Osteoblast (primary cell): ENCODE measurements at regions not wholly inside any gene's neighbourhood (a gene's known extent, or its start where the extent isn't known, plus 50 kb on each side); places are given as distances from the start of the nearest gene placed in this dataset.

ENCODE experiments used
- DNase-seq: peaks from one replicate; pipeline ENCODE4 v3.0.0; 2011; ENCODE audit warnings: low spot score, mixed read lengths; ENCODE audit not compliant: insufficient read length; ENCODE audit errors: missing footprints
- H2AFZ ChIP-seq: 2 replicates; pipeline ENCODE4 v1.6.0; 2011; ENCODE audit warnings: mild to moderate bottlenecking, low read length
- H3K27ac ChIP-seq: 2 replicates; pipeline ENCODE4 v1.5.1; 2011; ENCODE audit warnings: mild to moderate bottlenecking, low read depth, low read length, moderate library complexity
- H3K27me3 ChIP-seq: 2 replicates; pipeline ENCODE4 v1.6.0; 2012; ENCODE audit warnings: mild to moderate bottlenecking, control low read depth, inconsistent platforms, low read length, moderate library complexity; ENCODE audit not compliant: insufficient read depth
- H3K36me3 ChIP-seq: 2 replicates; pipeline ENCODE4 v1.5.1; 2011; ENCODE audit warnings: mild to moderate bottlenecking, low read length, control low read depth, moderate library complexity; ENCODE audit not compliant: insufficient read depth
- H3K4me1 ChIP-seq: 2 replicates; pipeline ENCODE4 v1.5.1; 2011; ENCODE audit warnings: mild to moderate bottlenecking, low read length, control low read depth, moderate library complexity; ENCODE audit not compliant: insufficient read depth
- H3K4me2 ChIP-seq: 2 replicates; pipeline ENCODE4 v1.6.0; 2011; ENCODE audit warnings: mild to moderate bottlenecking, low read length; ENCODE audit not compliant: insufficient read depth
- H3K4me3 ChIP-seq: fragments of 200-600 bp; sonication (generic); 3 replicates; pipeline ENCODE4 v1.5.1; 2012; ENCODE audit warnings: mild to moderate bottlenecking, low read length, inconsistent platforms; ENCODE audit not compliant: insufficient read depth
- H3K79me2 ChIP-seq: 2 replicates; pipeline ENCODE4 v1.6.0; 2012; ENCODE audit warnings: mild to moderate bottlenecking, low read length, control low read depth, inconsistent platforms; ENCODE audit not compliant: insufficient read depth
- H3K9me3 ChIP-seq: 2 replicates; pipeline ENCODE4 v1.5.1; 2011; ENCODE audit warnings: low read depth, low read length, control low read depth
- H4K20me1 ChIP-seq: 2 replicates; pipeline ENCODE4 v1.6.0; 2012; ENCODE audit warnings: mild to moderate bottlenecking, low read length, control low read depth; ENCODE audit not compliant: insufficient read depth
- TF ChIP-seq, protein P1 (sequence below): IDR thresholded peaks from 2 replicates; pipeline ENCODE4 v1.5.1; 2011; ENCODE audit warnings: mild to moderate bottlenecking, low read depth, low read length, moderate library complexity; ENCODE audit errors: extremely low read depth

- Histone ChIP-seq H3K27me3 (no peaks in the 10 kb centered on the region), H3K36me3 (no peaks in the 10 kb centered on the region), H3K9me3 (no peaks in the 10 kb centered on the region), H3K27ac (no peak overlapping the region), H4K20me1 (no peaks in the 10 kb centered on the region), H2AFZ (no peak overlapping the region), H3K4me3 (no peak overlapping the region), H3K4me1 (no peaks in the 10 kb centered on the region), H3K4me2 (no peak overlapping the region), H3K79me2 (no peaks in the 10 kb centered on the region)
- no peak for DNase-seq
- TF ChIP-seq, protein P1, sequence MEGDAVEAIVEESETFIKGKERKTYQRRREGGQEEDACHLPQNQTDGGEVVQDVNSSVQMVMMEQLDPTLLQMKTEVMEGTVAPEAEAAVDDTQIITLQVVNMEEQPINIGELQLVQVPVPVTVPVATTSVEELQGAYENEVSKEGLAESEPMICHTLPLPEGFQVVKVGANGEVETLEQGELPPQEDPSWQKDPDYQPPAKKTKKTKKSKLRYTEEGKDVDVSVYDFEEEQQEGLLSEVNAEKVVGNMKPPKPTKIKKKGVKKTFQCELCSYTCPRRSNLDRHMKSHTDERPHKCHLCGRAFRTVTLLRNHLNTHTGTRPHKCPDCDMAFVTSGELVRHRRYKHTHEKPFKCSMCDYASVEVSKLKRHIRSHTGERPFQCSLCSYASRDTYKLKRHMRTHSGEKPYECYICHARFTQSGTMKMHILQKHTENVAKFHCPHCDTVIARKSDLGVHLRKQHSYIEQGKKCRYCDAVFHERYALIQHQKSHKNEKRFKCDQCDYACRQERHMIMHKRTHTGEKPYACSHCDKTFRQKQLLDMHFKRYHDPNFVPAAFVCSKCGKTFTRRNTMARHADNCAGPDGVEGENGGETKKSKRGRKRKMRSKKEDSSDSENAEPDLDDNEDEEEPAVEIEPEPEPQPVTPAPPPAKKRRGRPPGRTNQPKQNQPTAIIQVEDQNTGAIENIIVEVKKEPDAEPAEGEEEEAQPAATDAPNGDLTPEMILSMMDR, result no peak
Observed at GRCh38 chr11:80330264-80330663, 889.4 kb upstream of the TENM4 start.

GRCh38 chr11:80328774-80329173, 887.9 kb upstream of the TENM4 start:
- no peaks in the 10 kb centered on the region for H3K4me1 ChIP-seq
- no peaks in the 10 kb centered on the region for H3K36me3 ChIP-seq
- H3K4me2 ChIP-seq, result no peak overlapping the region
- H3K27me3 ChIP-seq, result no peaks in the 10 kb centered on the region
- no peak for DNase-seq
- TF ChIP-seq, protein P1, result no peak
- no peaks in the 10 kb centered on the region for H3K9me3 ChIP-seq
- no peaks in the 10 kb centered on the region for H3K79me2 ChIP-seq
- H3K4me3 ChIP-seq, result no peak overlapping the region
- H2AFZ ChIP-seq, result no peak overlapping the region
- no peaks in the 10 kb centered on the region for H4K20me1 ChIP-seq
- no peak overlapping the region for H3K27ac ChIP-seq

- H2AFZ ChIP-seq, result no peak overlapping the region
- TF ChIP-seq, protein P1, result no peak
- no peaks in the 10 kb centered on the region for H3K27me3 ChIP-seq
- H3K4me3 ChIP-seq, result no peak overlapping the region
- no peaks in the 10 kb centered on the region for H3K4me1 ChIP-seq
- no peaks in the 10 kb centered on the region for H3K79me2 ChIP-seq
- H3K4me2 ChIP-seq, result no peak overlapping the region
- H4K20me1 ChIP-seq, result no peaks in the 10 kb centered on the region
- no peak for DNase-seq
- no peaks in the 10 kb centered on the region for H3K9me3 ChIP-seq
- H3K36me3 ChIP-seq, result no peaks in the 10 kb centered on the region
- no peak overlapping the region for H3K27ac ChIP-seq
Observed at GRCh38 chr11:80327956-80328614, 887.3 kb upstream of the TENM4 start.

DNA sequence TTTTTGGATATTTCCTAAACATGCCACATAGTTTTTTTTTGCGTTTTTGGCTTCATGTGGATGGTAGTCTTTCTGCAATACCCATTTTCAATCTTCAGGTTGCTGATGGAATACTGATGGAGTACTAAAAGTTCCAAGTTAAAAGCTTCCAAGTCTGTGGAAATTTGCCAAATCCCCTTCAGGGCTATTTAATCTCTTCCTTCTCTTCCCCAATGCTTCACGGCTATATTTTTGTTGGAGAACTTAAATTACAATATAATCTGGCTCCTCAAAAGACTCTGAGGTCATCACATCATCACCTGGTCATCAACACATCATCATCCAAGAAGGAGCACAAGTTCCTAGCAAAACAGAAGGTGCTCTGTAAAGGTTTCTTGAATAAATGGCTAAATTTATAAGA, 881.0 kb upstream of the TENM4 start:
- Histone ChIP-seq H3K27me3 (no peaks in the 10 kb centered on the region), H3K27ac (no peak overlapping the region), H3K4me3 (no peak overlapping the region), H3K4me1 (no peaks in the 10 kb centered on the region), H3K36me3 (no peaks in the 10 kb centered on the region), H3K79me2 (no peaks in the 10 kb centered on the region), H4K20me1 (no peaks in the 10 kb centered on the region), H3K4me2 (no peak overlapping the region), H3K9me3 (no peaks in the 10 kb centered on the region), H2AFZ (no peak overlapping the region)
- TF ChIP-seq, protein P1, result no peak
- DNase-seq, result no peak
